ENCODE measurements at regions not wholly inside any gene's neighbourhood (a gene's known extent, or its start where the extent isn't known, plus 50 kb on each side); places are given as distances from the start of the nearest gene placed in this dataset.
A peak's percentile ranks its signal among the peaks of the same experiment; 100 is the strongest.

DNA sequence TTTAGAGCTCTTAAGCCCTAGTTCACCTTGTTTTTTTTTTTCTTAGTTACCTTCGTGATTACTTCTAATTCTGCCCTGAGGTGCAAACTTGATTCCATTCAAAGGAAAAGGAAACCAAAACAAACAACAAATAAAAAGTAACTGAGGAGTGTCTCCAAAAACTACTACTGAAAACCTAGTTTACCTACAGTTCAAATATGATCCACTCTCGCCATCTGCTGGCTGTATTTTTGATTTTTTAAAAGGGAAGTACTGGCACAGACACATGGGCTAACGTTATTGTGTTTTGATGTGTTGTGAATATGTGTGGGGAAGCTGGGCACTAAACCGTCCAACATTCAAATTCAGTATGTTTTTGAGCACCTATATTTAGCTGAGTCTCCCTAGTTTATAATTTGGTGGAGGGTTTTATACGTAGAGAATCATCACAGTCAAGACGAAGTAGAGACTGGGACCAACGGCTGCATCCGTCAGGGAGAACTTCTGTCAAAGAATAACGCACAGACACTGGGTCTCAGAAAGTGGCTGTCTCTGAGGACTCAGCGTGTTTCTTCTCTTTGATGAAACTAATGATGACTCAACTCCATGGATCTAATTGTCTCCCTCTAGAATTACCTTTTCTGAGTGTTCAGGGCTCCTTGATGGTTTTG, 373.5 kb upstream of the BTBD3 start:
- TF ChIP-seq, protein P1, sequence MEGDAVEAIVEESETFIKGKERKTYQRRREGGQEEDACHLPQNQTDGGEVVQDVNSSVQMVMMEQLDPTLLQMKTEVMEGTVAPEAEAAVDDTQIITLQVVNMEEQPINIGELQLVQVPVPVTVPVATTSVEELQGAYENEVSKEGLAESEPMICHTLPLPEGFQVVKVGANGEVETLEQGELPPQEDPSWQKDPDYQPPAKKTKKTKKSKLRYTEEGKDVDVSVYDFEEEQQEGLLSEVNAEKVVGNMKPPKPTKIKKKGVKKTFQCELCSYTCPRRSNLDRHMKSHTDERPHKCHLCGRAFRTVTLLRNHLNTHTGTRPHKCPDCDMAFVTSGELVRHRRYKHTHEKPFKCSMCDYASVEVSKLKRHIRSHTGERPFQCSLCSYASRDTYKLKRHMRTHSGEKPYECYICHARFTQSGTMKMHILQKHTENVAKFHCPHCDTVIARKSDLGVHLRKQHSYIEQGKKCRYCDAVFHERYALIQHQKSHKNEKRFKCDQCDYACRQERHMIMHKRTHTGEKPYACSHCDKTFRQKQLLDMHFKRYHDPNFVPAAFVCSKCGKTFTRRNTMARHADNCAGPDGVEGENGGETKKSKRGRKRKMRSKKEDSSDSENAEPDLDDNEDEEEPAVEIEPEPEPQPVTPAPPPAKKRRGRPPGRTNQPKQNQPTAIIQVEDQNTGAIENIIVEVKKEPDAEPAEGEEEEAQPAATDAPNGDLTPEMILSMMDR (IDR thresholded peaks at IDR 0.05), result peak; percentile 37 to 78 (median 60)
- TF ChIP-seq POLR2A (IDR thresholded peaks at IDR 0.05), result no peak
